ENCODE measurements at regions not wholly inside any gene's neighbourhood (a gene's known extent, or its start where the extent isn't known, plus 50 kb on each side); places are given as distances from the start of the nearest gene placed in this dataset.

DNA sequence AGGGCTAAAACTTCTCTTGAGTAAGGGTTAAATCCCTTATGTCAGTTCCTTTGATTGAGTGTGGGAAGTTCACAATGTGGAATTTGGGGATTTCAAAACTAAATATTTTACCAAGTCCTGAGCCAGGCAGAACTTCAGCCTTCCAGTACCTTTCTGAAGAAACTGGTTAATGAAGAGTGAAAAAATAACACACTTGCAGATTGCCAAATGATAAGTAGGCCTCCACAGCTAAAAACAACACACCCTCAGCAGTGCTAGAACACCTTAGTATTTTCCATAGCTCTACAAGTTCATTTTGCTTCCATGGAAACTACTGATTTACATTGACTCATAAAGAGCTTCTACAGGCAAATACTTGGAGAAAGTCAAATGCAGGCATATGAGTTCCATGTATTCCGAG lies 326.8 kb downstream of the ZNF674 start:
- CTCF ChIA-PET = no interaction called here
- Mint-ChIP-seq H3K27ac (no peak overlapping the region), H3K36me3 (ENCODE audit: low read depth) (no peaks in the 10 kb centered on the region), H3K27me3 (no peaks in the 10 kb centered on the region), H3K4me3 (no peak overlapping the region), H3K9me3 (no peaks in the 10 kb centered on the region), H3K4me1 (ENCODE audit: low read depth) (no peaks in the 10 kb centered on the region)
- no peak for DNase-seq
- TF ChIP-seq, protein P1, sequence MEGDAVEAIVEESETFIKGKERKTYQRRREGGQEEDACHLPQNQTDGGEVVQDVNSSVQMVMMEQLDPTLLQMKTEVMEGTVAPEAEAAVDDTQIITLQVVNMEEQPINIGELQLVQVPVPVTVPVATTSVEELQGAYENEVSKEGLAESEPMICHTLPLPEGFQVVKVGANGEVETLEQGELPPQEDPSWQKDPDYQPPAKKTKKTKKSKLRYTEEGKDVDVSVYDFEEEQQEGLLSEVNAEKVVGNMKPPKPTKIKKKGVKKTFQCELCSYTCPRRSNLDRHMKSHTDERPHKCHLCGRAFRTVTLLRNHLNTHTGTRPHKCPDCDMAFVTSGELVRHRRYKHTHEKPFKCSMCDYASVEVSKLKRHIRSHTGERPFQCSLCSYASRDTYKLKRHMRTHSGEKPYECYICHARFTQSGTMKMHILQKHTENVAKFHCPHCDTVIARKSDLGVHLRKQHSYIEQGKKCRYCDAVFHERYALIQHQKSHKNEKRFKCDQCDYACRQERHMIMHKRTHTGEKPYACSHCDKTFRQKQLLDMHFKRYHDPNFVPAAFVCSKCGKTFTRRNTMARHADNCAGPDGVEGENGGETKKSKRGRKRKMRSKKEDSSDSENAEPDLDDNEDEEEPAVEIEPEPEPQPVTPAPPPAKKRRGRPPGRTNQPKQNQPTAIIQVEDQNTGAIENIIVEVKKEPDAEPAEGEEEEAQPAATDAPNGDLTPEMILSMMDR (IDR thresholded peaks at IDR 0.05) = no peak
- intact Hi-C loops (cut with micrococcal nuclease) = no loop called here
- POLR2A ChIA-PET = no interaction called here
- ATAC-seq = no peak

DNA sequence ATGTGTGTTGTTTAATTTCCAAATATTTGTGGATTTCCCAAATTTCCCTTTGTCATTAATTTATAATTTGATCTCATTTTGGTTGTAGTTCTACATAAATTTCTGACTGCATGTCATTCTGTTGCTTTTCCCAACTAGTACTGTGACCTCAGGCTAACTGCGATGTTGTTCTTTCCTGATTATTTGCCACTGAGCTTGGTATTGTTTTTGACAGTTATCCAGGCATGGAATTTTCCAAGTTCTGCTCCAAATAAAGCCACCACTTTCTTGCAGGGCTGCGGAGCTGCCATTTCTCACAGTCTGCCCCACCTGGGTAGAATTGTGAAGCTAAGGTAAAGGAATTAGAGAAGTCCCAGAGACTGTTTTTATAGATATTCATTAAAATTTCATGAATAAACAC lies 328.8 kb downstream of the ZNF674 start:
- Mint-ChIP-seq H3K36me3 (ENCODE audit: low read depth) (no peaks in the 10 kb centered on the region), H3K27me3 (no peaks in the 10 kb centered on the region), H3K4me3 (no peak overlapping the region), H3K9me3 (no peaks in the 10 kb centered on the region), H3K27ac (no peak overlapping the region), H3K4me1 (ENCODE audit: low read depth) (no peaks in the 10 kb centered on the region)
- ATAC-seq = no peak
- ChIA-PET POLR2A (no interaction called here), CTCF (no interaction called here)
- intact Hi-C loops (cut with micrococcal nuclease) = no loop called here
- TF ChIP-seq, protein P1 (IDR thresholded peaks at IDR 0.05) = no peak
- no peak for DNase-seq

DNA sequence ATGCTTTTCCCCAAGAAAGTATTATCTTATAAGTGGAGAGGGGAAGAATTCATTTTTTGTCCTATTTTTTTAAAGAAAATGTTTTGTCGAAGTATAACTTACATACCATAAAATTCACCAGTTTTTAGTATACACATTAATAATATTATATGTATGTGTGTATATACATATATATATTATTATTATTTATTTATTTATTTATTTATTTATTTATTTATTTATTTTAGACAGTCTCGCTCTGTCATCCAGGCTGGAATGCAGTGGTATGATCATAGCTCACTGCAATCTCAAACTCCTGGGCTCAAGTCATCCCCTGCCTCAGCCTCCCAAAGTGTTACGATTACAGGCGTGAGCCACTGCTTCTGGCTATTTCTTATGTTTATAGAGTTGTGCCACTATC lies 334.1 kb downstream of the ZNF674 start:
- H3K9me3 Mint-ChIP-seq = no peaks in the 10 kb centered on the region
- H3K4me3 Mint-ChIP-seq = no peak overlapping the region
- DNase-seq (no peak), ATAC-seq (no peak)
- POLR2A ChIA-PET = no interaction called here
- TF ChIP-seq, protein P1 (IDR thresholded peaks at IDR 0.05) = no peak
- CTCF ChIA-PET = no interaction called here
- H3K36me3 Mint-ChIP-seq (ENCODE audit: low read depth) = no peaks in the 10 kb centered on the region
- H3K27me3 Mint-ChIP-seq = no peaks in the 10 kb centered on the region
- H3K27ac Mint-ChIP-seq = no peak overlapping the region
- intact Hi-C loops (cut with micrococcal nuclease) = no loop called here
- peaks cover 24% of the 10 kb centered on the region for H3K4me1 Mint-ChIP-seq (ENCODE audit: low read depth)

DNA sequence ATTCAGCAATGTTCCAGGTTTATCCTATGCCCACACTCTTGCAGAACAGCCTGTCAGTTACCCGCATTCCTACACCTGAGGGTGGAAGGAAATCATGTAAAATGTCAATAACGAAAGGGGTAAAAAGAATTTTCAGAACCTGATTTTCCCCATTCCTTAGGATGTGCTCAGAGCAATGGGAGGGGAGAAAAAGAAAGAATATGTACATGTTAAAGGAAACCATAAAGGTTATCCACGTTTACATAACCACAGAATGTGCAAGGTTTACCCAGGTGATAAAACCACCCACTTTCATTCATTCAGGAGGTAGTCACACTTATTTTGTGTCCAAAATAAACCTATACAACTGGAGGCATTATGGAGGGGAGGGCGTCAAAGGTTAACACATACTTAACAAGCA lies 335.5 kb downstream of the ZNF674 start:
- intact Hi-C loops (cut with micrococcal nuclease) = no loop called here
- Mint-ChIP-seq H3K27ac (no peak overlapping the region), H3K4me3 (no peak overlapping the region), H3K9me3 (no peaks in the 10 kb centered on the region), H3K4me1 (ENCODE audit: low read depth) (peaks cover 31% of the 10 kb centered on the region), H3K27me3 (no peaks in the 10 kb centered on the region), H3K36me3 (ENCODE audit: low read depth) (no peaks in the 10 kb centered on the region)
- CTCF ChIA-PET = no interaction called here
- TF ChIP-seq, protein P1 (IDR thresholded peaks at IDR 0.05) = no peak
- no peak for ATAC-seq
- POLR2A ChIA-PET = no interaction called here
- DNase-seq = no peak

DNA sequence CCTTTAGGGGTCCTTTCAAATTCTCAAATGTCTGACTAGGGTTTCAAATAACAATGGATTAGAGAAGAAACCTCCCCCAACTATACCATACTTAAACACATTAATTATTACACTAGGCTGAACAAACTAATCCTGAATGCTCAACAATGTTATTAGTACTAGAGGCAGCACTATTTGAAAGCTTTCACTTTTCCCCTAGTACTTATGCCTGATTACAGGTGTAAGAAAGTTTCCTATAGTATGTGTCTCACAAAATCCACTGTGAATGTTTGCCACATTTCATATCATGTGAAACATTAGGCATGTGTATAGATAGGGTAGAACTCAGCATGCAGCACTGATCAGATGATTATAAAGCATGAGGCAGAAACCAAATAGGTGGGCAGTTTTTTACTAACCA lies 336.2 kb downstream of the ZNF674 start:
- DNase-seq (no peak), ATAC-seq (no peak)
- H3K27me3 Mint-ChIP-seq = no peaks in the 10 kb centered on the region
- no peak overlapping the region for H3K27ac Mint-ChIP-seq
- TF ChIP-seq, protein P1 (IDR thresholded peaks at IDR 0.05) = no peak
- no peak overlapping the region for H3K4me3 Mint-ChIP-seq
- peaks cover 34% of the 10 kb centered on the region for H3K4me1 Mint-ChIP-seq (ENCODE audit: low read depth)
- CTCF ChIA-PET = no interaction called here
- intact Hi-C loops (cut with micrococcal nuclease) = no loop called here
- H3K36me3 Mint-ChIP-seq (ENCODE audit: low read depth) = no peaks in the 10 kb centered on the region
- H3K9me3 Mint-ChIP-seq = no peaks in the 10 kb centered on the region
- POLR2A ChIA-PET = no interaction called here
